ENCODE measurements at regions not wholly inside any gene's neighbourhood (a gene's known extent, or its start where the extent isn't known, plus 50 kb on each side); places are given as distances from the start of the nearest gene placed in this dataset.

GRCh38 chr1:104238991-104239390 lies 489.3 kb downstream of the AMY1C start:
- TF ChIP-seq, protein P1, sequence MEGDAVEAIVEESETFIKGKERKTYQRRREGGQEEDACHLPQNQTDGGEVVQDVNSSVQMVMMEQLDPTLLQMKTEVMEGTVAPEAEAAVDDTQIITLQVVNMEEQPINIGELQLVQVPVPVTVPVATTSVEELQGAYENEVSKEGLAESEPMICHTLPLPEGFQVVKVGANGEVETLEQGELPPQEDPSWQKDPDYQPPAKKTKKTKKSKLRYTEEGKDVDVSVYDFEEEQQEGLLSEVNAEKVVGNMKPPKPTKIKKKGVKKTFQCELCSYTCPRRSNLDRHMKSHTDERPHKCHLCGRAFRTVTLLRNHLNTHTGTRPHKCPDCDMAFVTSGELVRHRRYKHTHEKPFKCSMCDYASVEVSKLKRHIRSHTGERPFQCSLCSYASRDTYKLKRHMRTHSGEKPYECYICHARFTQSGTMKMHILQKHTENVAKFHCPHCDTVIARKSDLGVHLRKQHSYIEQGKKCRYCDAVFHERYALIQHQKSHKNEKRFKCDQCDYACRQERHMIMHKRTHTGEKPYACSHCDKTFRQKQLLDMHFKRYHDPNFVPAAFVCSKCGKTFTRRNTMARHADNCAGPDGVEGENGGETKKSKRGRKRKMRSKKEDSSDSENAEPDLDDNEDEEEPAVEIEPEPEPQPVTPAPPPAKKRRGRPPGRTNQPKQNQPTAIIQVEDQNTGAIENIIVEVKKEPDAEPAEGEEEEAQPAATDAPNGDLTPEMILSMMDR (IDR thresholded peaks at IDR 0.05; ENCODE audit: low read depth, low read length): no peak
- TF ChIP-seq POLR2A (IDR thresholded peaks at IDR 0.05; ENCODE audit: extremely low read depth, insufficient read length) (no peak), MYC (IDR thresholded peaks at IDR 0.05; ENCODE audit: low read depth, low read length) (no peak)
